NCI-H146 treated with DMSO at 0.1 percent for 48 hours (cell line): ENCODE measurements at regions not wholly inside any gene's neighbourhood (a gene's known extent, or its start where the extent isn't known, plus 50 kb on each side); places are given as distances from the start of the nearest gene placed in this dataset.

Source experiments
- DNase-seq: peaks from one replicate; lab custom pipeline; 2025; ENCODE audit not compliant: unreplicated experiment; lab: John Stamatoyannopoulos, UW

- DNase-seq, result no peak
Observed at GRCh38 chrX:40199704-40200103, 101.9 kb upstream of the BCOR start.

GRCh38 chrX:40197071-40197470, 99.3 kb upstream of the BCOR start:
- DNase-seq, result no peak

GRCh38 chrX:40195368-40195767, 97.6 kb upstream of the BCOR start:
- DNase-seq, result no peak

- no peak for DNase-seq
Observed at GRCh38 chrX:40192196-40192595, 94.4 kb upstream of the BCOR start.

GRCh38 chrX:40189637-40190036, 91.9 kb upstream of the BCOR start:
- no peak for DNase-seq

GRCh38 chrX:40188573-40189417, 91.0 kb upstream of the BCOR start:
- no peak for DNase-seq

GRCh38 chrX:40184968-40185367, 87.2 kb upstream of the BCOR start:
- no peak for DNase-seq

- no peak for DNase-seq
Observed at GRCh38 chrX:40182615-40183014, 84.9 kb upstream of the BCOR start.

GRCh38 chrX:40182095-40182494, 84.3 kb upstream of the BCOR start:
- no peak for DNase-seq

- DNase-seq, result no peak
Observed at GRCh38 chrX:40179283-40179682, 81.5 kb upstream of the BCOR start.

GRCh38 chrX:40177942-40178715, 80.4 kb upstream of the BCOR start:
- no peak for DNase-seq

- DNase-seq, result no peak
Observed at GRCh38 chrX:40177489-40177888, 79.7 kb upstream of the BCOR start.

- no peak for DNase-seq
Observed at GRCh38 chrX:40177117-40177430, 79.3 kb upstream of the BCOR start.

GRCh38 chrX:40176351-40177116, 78.8 kb upstream of the BCOR start:
- no peak for DNase-seq

GRCh38 chrX:40175511-40176350, 78.0 kb upstream of the BCOR start:
- peak; percentile 38 for DNase-seq

- DNase-seq, result peak; percentile 37
Observed at GRCh38 chrX:40174854-40175510, 77.2 kb upstream of the BCOR start.

GRCh38 chrX:40174001-40174853, 76.5 kb upstream of the BCOR start:
- DNase-seq, result peak; percentile 41

- no peak for DNase-seq
Observed at GRCh38 chrX:40173143-40174000, 75.6 kb upstream of the BCOR start.
